Mesothelial cell of epicardium (in vitro differentiated cells): ENCODE measurements at regions not wholly inside any gene's neighbourhood (a gene's known extent, or its start where the extent isn't known, plus 50 kb on each side); places are given as distances from the start of the nearest gene placed in this dataset.
A peak's percentile ranks its signal among the peaks of the same experiment; 100 is the strongest.

ENCODE experiments used
- DNase-seq, 2 experiments: peaks; one replicate each; pipeline ENCODE4 v3.0.0; 2021; ENCODE audit warnings: low spot score in 2 of 2; ENCODE audit not compliant: unreplicated experiment in 2 of 2
- H3K27ac Mint-ChIP-seq: 2 replicates; pipeline ENCODE4 v1.8.0; 2021; ENCODE audit warnings: mixed read lengths
- H3K27me3 Mint-ChIP-seq: 2 replicates; pipeline ENCODE4 v1.8.0; 2021; ENCODE audit warnings: low read depth, mixed read lengths
- H3K36me3 Mint-ChIP-seq: 2 replicates; pipeline ENCODE4 v1.8.0; 2021; ENCODE audit warnings: mixed read lengths
- H3K4me1 Mint-ChIP-seq: 2 replicates; pipeline ENCODE4 v1.8.0; 2021; ENCODE audit warnings: mixed read lengths
- H3K4me3 Mint-ChIP-seq: 2 replicates; pipeline ENCODE4 v1.8.0; 2021; ENCODE audit warnings: mild to moderate bottlenecking, moderate library complexity, mixed read lengths
- H3K9me3 Mint-ChIP-seq: 2 replicates; pipeline ENCODE4 v1.8.0; 2021; ENCODE audit warnings: mixed read lengths
- TF ChIP-seq, protein P1 (sequence below): fragments of 200-600 bp; sonication (generic); IDR thresholded peaks from one replicate; pipeline ENCODE4 v1.5.0; 2021; ENCODE audit warnings: antibody characterized with exemption; ENCODE audit not compliant: unreplicated experiment

DNA sequence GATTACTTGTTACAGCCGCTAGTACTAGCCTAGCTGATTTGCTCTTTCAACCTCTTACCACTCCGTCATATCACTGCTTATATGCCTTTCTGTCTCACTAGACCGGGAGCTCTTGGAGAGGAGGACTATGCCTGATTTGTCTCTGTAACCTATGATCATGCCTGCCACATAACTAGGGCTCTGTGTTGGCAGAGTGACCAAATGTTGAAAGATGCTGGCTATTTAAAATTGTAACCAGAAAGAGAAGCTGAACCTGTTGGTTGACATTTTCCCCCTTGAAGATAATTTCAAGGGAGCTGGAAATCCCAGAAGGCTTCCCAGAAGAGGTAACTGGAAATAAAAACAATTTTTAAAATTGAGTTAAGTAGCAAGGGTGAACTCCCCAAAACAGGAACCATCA lies 124.1 kb upstream of the MYCN start:
- Mint-ChIP-seq H3K27ac (peak overlapping the region; percentile 64), H3K36me3 (no peaks in the 10 kb centered on the region), H3K4me3 (no peak overlapping the region), H3K9me3 (no peaks in the 10 kb centered on the region), H3K4me1 (peaks cover 78% of the 10 kb centered on the region), H3K27me3 (no peaks in the 10 kb centered on the region)
- TF ChIP-seq, protein P1, sequence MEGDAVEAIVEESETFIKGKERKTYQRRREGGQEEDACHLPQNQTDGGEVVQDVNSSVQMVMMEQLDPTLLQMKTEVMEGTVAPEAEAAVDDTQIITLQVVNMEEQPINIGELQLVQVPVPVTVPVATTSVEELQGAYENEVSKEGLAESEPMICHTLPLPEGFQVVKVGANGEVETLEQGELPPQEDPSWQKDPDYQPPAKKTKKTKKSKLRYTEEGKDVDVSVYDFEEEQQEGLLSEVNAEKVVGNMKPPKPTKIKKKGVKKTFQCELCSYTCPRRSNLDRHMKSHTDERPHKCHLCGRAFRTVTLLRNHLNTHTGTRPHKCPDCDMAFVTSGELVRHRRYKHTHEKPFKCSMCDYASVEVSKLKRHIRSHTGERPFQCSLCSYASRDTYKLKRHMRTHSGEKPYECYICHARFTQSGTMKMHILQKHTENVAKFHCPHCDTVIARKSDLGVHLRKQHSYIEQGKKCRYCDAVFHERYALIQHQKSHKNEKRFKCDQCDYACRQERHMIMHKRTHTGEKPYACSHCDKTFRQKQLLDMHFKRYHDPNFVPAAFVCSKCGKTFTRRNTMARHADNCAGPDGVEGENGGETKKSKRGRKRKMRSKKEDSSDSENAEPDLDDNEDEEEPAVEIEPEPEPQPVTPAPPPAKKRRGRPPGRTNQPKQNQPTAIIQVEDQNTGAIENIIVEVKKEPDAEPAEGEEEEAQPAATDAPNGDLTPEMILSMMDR, result no peak
- no peak for DNase-seq

DNA sequence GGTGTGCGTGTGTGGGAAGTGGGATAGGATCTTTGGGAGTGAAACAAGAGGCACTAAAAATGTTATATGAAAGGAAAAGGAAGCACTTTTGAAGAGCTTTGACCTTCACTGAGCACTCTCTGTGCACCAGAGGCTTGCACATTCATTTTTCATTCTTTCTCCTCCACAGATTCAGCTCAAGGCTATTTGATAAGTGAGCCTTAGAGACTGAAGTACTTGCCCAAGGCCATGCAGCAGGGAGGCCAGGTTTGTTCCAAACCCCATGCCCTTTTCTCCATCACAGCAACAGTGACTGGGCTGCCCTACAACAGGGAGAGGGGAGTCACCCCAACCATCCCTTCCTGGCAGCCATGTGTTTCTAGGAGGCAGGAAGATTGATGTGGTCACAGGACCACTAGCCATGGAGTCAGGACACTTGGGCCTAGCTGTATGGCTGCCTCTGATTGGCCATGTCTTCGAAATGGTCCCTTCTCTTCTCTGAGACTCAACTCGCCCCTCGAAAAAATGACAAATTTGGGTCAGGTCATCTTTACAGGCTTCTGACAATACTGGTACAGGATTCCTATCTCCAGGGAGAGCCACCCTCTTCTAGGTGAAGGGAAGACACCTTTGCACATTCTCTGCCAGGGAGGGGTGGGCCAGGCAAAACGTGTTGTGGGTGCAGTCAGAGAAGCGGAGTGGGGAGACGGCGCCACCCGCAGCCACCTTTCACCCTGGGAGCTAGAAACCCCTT lies 123.5 kb upstream of the MYCN start:
- TF ChIP-seq, protein P1, result no peak
- H3K27ac Mint-ChIP-seq, result peak overlapping the region; percentile 64
- no peak for DNase-seq
- no peaks in the 10 kb centered on the region for H3K9me3 Mint-ChIP-seq
- peaks cover 72% of the 10 kb centered on the region for H3K4me1 Mint-ChIP-seq
- no peaks in the 10 kb centered on the region for H3K27me3 Mint-ChIP-seq
- H3K4me3 Mint-ChIP-seq, result no peak overlapping the region
- no peaks in the 10 kb centered on the region for H3K36me3 Mint-ChIP-seq

DNA sequence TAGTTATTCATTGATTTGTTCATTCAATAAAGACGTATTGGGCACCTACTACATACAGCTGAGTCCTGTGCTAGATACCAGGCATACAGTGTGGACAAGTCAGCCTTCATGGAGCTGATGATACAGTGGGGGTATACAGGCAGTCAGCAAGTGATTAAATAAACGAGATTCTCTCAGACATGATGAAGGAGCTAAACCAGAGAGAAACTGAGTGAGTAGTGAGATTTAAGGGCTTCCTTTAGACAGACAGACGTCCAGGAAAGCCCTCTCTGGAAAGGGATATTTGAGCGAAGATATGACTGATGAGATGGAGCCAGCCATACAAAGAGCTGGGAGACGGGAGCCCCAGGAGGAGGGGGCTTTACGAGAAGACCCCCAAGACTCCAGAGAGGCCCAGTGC lies 122.6 kb upstream of the MYCN start:
- no peaks in the 10 kb centered on the region for H3K36me3 Mint-ChIP-seq
- no peaks in the 10 kb centered on the region for H3K27me3 Mint-ChIP-seq
- peaks cover 63% of the 10 kb centered on the region for H3K4me1 Mint-ChIP-seq
- no peak overlapping the region for H3K4me3 Mint-ChIP-seq
- H3K27ac Mint-ChIP-seq, result no peak overlapping the region
- no peaks in the 10 kb centered on the region for H3K9me3 Mint-ChIP-seq
- no peak for DNase-seq
- TF ChIP-seq, protein P1, result no peak

DNA sequence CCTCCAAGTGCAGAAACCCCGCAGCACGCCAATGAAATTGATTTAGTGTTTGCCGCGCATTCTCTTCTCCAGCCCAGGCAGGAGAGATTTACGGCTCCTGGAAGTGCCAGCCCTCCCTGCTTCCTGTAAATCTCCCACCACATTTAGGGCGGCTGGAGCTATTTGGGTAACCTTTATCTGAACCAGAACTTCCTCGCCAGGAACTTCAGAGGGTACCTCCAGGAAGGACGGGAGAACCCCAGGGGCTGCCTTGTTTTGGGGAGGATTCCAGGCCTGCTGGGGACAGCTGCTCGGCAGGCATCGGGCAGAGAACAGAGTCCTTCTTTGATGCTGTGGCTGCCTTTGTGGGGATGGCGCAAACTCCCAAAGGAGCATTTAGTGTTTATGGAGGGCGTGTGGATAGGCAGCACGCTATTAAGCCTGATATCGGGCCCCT lies 122.0 kb upstream of the MYCN start:
- DNase-seq, result peak in 1 of 2 experiments; percentile 57
- Mint-ChIP-seq H3K27ac (peak overlapping the region; percentile 87), H3K36me3 (no peaks in the 10 kb centered on the region), H3K4me3 (no peak overlapping the region), H3K27me3 (no peaks in the 10 kb centered on the region), H3K9me3 (no peaks in the 10 kb centered on the region), H3K4me1 (peaks cover 61% of the 10 kb centered on the region)
- TF ChIP-seq, protein P1, result no peak

DNA sequence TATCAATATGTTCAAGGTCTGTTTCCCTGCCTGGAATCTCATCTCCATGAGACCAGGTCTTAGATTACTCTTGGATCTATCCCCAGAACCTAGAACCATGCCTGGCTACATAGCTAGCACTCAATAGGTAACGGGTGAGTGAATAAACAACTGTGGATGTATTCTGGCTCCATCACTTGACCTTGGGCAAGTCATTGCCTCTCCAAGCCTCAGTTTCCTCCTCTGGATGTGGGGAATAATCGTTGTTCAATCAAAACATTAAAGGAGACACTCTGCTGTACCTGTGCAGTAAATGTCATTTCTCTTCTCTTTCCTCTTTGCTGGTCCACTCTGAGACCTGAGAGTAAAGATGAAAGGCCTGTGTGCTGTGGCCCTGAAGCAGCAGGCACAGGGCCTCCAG lies 121.5 kb upstream of the MYCN start:
- peak overlapping the region; percentile 85 for H3K27ac Mint-ChIP-seq
- peaks cover 60% of the 10 kb centered on the region for H3K4me1 Mint-ChIP-seq

More for the DNA sequence above, 121.5 kb upstream of the MYCN start:
- no peaks in the 10 kb centered on the region for H3K36me3 Mint-ChIP-seq
- H3K27me3 Mint-ChIP-seq, result no peaks in the 10 kb centered on the region
- no peak overlapping the region for H3K4me3 Mint-ChIP-seq
- TF ChIP-seq, protein P1, result no peak
- no peak for DNase-seq
- no peaks in the 10 kb centered on the region for H3K9me3 Mint-ChIP-seq
